OCI-LY1 (cell line): ENCODE measurements at regions not wholly inside any gene's neighbourhood (a gene's known extent, or its start where the extent isn't known, plus 50 kb on each side); places are given as distances from the start of the nearest gene placed in this dataset.

Experiments
- H2AFZ ChIP-seq: fragments of 200-600 bp; sonication (generic), shearing (Covaris generic); 2 replicates; pipeline ENCODE4 v1.6.0; 2014; ENCODE audit warnings: antibody characterized with exemption, mild to moderate bottlenecking, low read length
- H3F3A ChIP-seq: fragments of 200-600 bp; sonication (generic), shearing (Covaris generic); 2 replicates; pipeline ENCODE4 v1.6.0; 2014; ENCODE audit warnings: mild to moderate bottlenecking, antibody characterized with exemption, low read length, moderate library complexity; ENCODE audit not compliant: insufficient read depth
- H3K27ac ChIP-seq: fragments of 200-600 bp; sonication (generic); 2 replicates; pipeline ENCODE4 v1.5.1; 2014; ENCODE audit warnings: low read length, mixed run types, mild to moderate bottlenecking, low read depth; ENCODE audit not compliant: poor library complexity, severe bottlenecking
- H3K27me3 ChIP-seq: fragments of 200-600 bp; sonication (generic); 2 replicates; pipeline ENCODE4 v1.6.0; 2014; ENCODE audit warnings: antibody characterized with exemption, mild to moderate bottlenecking, low read length, moderate library complexity; ENCODE audit not compliant: insufficient read depth
- H3K36me3 ChIP-seq: fragments of 200-600 bp; sonication (generic); 2 replicates; pipeline ENCODE4 v1.6.1; 2014; ENCODE audit warnings: mild to moderate bottlenecking, antibody characterized with exemption, low read length, moderate library complexity, mixed read lengths; ENCODE audit not compliant: insufficient read depth
- H3K4me1 ChIP-seq: fragments of 200-600 bp; sonication (generic); 2 replicates; pipeline ENCODE4 v1.5.1; 2014; ENCODE audit warnings: mild to moderate bottlenecking, low read length, moderate library complexity; ENCODE audit not compliant: insufficient read depth, severe bottlenecking
- H3K4me2 ChIP-seq: fragments of 200-600 bp; sonication (generic), shearing (Covaris generic); 2 replicates; pipeline ENCODE4 v1.6.1; 2014; ENCODE audit warnings: low read length
- H3K4me3 ChIP-seq: fragments of 200-600 bp; sonication (generic); 2 replicates; pipeline ENCODE4 v1.5.1; 2014; ENCODE audit warnings: low read length, low read depth, mild to moderate bottlenecking, mixed read lengths; ENCODE audit not compliant: poor library complexity, severe bottlenecking
- H3K79me2 ChIP-seq: fragments of 200-600 bp; shearing (Covaris generic); 2 replicates; pipeline ENCODE4 v1.6.1; 2016; ENCODE audit warnings: mixed run types, low read length, mixed read lengths; ENCODE audit not compliant: insufficient read depth
- H3K9ac ChIP-seq: fragments of 200-600 bp; sonication (generic), shearing (Covaris generic); 2 replicates; pipeline ENCODE4 v1.6.1; 2014; ENCODE audit warnings: mild to moderate bottlenecking, low read length, mixed read lengths
- H3K9me2 ChIP-seq: fragments of 200-600 bp; sonication (generic), shearing (Covaris generic); 2 replicates; pipeline ENCODE4 v1.6.1; 2014; ENCODE audit warnings: low read depth, mild to moderate bottlenecking, low read length, mixed read lengths
- H3K9me3 ChIP-seq: fragments of 200-600 bp; shearing (Covaris generic); 2 replicates; pipeline ENCODE4 v1.6.1; 2014; ENCODE audit warnings: low read length, mixed read lengths
- H4K20me1 ChIP-seq: fragments of 200-600 bp; sonication (generic), shearing (Covaris generic); 2 replicates; pipeline ENCODE4 v1.6.0; 2016; ENCODE audit warnings: mild to moderate bottlenecking, low read length; ENCODE audit not compliant: insufficient read depth
- CTCF ChIP-seq: fragments of 200-600 bp; sonication (generic), shearing (Covaris generic); IDR thresholded peaks from 2 replicates; pipeline ENCODE4 v1.5.1; 2017; ENCODE audit warnings: mild to moderate bottlenecking, antibody characterized with exemption, low read length, moderate library complexity, mixed read lengths
- EZH2 ChIP-seq: fragments of 200-600 bp; sonication (generic), shearing (Covaris generic); IDR thresholded peaks from 2 replicates; pipeline ENCODE4 v1.8.0; 2017; ENCODE audit warnings: borderline replicate concordance, mixed run types, mild to moderate bottlenecking, antibody characterized with exemption, low read length, moderate library complexity, mixed read lengths

- Histone ChIP-seq H2AFZ (no peak overlapping the region), H3K9ac (no peak overlapping the region), H3K27ac (no peak overlapping the region), H3F3A (no peaks in the 10 kb centered on the region), H3K4me2 (no peak overlapping the region), H4K20me1 (no peaks in the 10 kb centered on the region), H3K9me3 (no peaks in the 10 kb centered on the region), H3K79me2 (no peaks in the 10 kb centered on the region), H3K4me1 (no peaks in the 10 kb centered on the region), H3K4me3 (no peak overlapping the region), H3K9me2 (no peaks in the 10 kb centered on the region), H3K27me3 (no peaks in the 10 kb centered on the region), H3K36me3 (no peaks in the 10 kb centered on the region)
- no peak for TF ChIP-seq CTCF
- TF ChIP-seq EZH2: no peak
Observed at GRCh38 chr1:14117700-14118099, 417.7 kb downstream of the PRDM2 start.

GRCh38 chr1:14118691-14119485, 418.9 kb downstream of the PRDM2 start:
- Histone ChIP-seq H3K27me3 (no peaks in the 10 kb centered on the region), H3K9me2 (no peaks in the 10 kb centered on the region), H3F3A (no peaks in the 10 kb centered on the region), H3K27ac (no peak overlapping the region), H3K9ac (no peak overlapping the region), H3K36me3 (no peaks in the 10 kb centered on the region), H3K4me1 (no peaks in the 10 kb centered on the region), H3K9me3 (no peaks in the 10 kb centered on the region), H4K20me1 (no peaks in the 10 kb centered on the region), H3K79me2 (no peaks in the 10 kb centered on the region), H2AFZ (no peak overlapping the region), H3K4me3 (no peak overlapping the region), H3K4me2 (no peak overlapping the region)
- TF ChIP-seq EZH2: no peak
- TF ChIP-seq CTCF: no peak

- TF ChIP-seq CTCF (no peak), EZH2 (no peak)
- Histone ChIP-seq H3K27me3 (no peaks in the 10 kb centered on the region), H3K4me3 (no peak overlapping the region)
Observed at GRCh38 chr1:14120895-14121294, 420.9 kb downstream of the PRDM2 start.

More at GRCh38 chr1:14120895-14121294, 420.9 kb downstream of the PRDM2 start:
- no peaks in the 10 kb centered on the region for H3K36me3 ChIP-seq
- H3K9me2 ChIP-seq: no peaks in the 10 kb centered on the region
- no peak overlapping the region for H3K4me2 ChIP-seq
- H2AFZ ChIP-seq: no peak overlapping the region
- H3F3A ChIP-seq: no peaks in the 10 kb centered on the region
- H3K79me2 ChIP-seq: no peaks in the 10 kb centered on the region
- no peak overlapping the region for H3K27ac ChIP-seq
- H3K4me1 ChIP-seq: no peaks in the 10 kb centered on the region
- H3K9ac ChIP-seq: no peak overlapping the region
- no peaks in the 10 kb centered on the region for H4K20me1 ChIP-seq
- no peaks in the 10 kb centered on the region for H3K9me3 ChIP-seq
